ENCODE measurements at regions not wholly inside any gene's neighbourhood (a gene's known extent, or its start where the extent isn't known, plus 50 kb on each side); places are given as distances from the start of the nearest gene placed in this dataset.
A peak's percentile ranks its signal among the peaks of the same experiment; 100 is the strongest.

DNA sequence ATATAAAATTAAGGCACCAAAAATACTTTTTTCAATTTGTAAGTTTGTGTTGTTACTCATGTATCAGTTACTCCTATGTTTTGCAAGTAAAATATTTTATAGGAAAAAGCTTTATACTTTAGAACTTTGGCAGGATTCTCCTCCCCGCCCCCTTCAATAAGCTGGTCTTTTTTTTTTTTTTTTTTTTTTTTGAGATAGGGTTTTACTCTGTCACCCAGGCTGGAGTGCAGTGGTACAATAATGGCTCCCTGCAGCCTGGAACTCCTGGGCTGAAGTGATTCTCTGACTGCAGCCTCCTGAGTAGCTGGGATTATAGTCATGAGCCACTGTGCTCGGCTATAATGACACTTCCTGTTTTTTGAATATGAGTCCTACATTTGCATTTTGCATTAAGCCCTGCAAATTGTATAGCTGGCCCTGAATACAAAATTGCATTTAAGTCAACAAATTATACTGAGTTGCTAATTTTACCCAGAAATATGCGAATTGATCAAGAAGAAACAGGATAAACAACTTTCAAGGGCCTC, 192.9 kb downstream of the PIK3R1 start:
- DNase-seq: no peak

DNA sequence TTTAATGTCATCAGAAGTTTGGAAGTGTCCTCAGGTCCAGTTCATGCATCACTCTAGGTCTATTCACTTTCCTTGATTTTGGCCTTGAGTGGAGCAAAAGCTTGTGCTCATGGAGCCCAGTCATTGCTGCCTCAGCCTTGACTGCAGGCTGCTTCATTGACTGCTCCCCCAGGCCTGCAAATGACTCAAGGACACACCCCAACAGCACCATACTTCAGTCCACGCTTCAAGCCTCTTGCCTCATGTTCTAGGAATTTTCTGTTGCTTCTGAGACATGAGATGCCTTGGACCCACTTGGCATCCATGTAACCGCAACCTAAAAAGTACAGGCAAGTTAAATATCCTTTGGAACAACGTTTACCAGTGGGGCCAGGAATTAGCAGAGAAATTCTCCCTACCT, 193.7 kb downstream of the PIK3R1 start:
- no peak for DNase-seq

DNA sequence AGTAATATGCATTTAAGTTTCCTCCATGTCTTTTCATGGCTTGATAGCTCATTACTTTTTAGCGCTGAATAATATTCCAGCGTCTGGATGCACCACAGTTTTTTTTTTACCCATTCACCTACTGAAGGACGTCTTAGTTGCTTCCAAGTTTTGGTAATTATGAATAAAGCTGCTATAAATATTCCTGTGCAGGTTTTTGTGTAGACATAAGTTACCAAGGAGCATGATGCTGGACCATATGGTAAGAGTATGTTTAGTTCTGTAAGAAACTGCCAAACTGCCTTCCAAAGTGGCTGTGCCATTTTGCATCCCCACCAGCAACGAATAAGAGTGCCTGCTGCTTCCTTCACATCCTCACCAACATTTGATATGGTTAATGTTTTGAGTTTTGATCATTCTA, 195.6 kb downstream of the PIK3R1 start:
- DNase-seq: no peak

DNA sequence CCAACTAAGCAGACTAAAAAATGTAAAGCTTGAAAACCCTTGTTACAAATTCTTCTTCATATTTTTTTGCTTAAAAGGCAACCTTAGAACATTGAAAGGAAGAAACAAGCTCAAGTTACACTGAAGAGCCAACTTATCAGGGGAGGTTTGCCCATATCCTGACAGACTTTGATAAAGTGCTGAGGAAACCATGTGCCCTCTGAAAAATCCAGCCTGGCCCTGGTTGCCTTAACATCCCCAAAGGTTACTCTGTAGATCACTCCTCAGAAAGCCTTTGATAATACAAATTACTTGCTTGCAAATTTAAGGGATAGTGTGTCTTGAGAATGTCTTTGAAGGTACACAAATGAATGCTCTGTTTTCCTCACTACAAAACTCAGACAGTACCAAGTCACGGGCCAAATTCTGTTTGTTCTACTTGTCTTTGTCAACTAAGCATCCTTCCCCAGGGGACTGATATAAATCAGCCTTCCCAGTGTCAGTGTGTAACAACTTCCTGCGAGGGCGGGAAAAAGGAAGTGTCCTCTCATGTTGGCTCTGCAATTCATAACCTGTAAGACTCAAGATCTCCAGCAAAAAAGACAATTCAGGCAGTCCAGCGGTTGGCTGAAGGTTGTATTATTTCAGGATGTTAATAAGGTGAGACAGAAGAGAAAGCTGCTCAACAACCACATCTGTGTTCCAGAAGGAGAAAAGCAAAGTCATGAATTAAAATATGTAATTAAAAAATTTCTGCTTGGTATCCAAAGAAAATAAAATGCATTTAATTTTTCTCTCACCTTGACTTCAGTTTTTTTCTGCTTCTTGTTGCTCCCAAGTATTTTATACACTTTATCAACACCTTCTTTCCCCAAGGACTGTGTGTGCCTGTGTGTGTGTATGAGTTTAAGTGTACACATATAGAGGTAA, 199.9 kb downstream of the PIK3R1 start:
- DNase-seq: peak; percentile 47

DNA sequence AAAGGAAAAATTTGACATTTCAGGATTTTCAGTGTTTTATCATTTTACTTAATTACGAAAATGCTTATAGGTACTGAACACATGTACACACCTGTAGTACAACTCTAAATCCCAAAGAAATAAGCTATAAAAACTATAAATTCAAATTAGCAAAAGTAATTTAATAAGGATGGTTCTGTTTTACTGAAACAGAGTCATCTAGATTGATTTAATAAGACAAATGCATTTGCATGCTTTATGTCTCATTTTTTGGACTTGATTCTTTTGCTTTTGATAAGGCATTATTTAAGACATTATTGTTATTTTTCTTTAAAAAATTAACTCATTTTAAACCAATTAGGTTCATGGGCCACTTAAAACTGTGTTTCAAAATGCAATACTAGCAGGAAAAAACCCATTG, 201.2 kb downstream of the PIK3R1 start:
- DNase-seq: no peak

DNA sequence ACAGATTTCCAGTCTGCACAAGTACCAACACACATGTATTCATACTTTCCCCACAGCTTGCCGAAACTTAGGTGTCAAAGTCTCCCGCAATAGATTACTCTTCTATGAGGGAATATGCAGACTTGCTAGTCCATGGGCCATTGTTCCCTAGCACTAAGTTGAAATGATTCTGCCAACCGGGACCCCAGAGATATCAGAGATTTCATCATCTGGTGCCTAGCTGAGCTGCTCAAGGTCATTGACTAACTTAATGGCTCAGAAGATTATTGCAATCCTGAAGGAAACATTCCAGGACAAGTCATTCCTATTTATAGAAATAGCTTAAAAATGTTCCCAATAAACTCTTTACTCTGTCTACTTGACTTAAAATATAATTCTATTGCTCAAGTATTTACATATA, 202.6 kb downstream of the PIK3R1 start:
- DNase-seq: no peak

DNA sequence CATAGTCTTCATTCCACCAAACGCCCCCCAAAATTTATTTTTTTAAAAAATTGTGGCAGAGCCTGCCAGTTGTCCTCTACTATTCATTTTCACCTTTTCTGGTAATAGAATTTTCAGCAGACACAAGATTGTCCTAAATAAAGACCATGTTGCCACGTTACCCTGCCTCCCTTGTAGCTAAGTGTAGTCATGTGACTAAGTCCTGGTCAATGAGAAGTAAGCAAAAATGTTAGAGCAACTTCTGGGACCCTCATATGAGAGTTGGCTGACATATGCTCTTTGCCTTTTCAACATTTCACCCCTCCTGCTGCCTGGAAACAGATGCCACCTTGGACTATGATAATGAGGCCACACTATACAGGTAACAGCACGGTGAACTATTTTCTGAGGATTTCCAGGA, 203.1 kb downstream of the PIK3R1 start:
- no peak for DNase-seq

DNA sequence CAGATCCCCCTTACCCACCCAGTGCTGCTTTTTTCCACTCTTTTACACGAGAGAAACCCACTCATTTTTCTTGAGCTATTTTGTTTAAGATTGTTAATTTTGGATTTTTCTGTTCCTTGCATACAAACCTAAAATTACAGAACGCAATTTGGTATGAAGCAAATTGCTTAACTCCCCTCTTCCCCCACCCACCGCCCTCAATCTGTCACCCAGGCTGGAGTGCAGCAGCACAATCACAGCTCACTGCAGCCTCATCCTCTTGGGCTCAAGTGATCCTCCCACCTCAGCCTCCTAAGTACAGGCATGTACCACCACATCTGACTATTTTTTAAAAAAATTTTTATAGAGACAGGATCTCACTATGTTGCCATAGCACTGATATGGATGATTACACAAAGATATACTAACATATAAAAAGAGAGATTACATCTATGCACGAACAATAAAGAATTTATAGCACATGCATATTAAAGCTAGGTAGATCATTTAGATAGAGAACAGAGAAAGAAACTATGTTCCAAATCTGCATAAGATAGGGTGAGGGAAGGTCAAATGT, 203.6 kb downstream of the PIK3R1 start:
- no peak for DNase-seq

DNA sequence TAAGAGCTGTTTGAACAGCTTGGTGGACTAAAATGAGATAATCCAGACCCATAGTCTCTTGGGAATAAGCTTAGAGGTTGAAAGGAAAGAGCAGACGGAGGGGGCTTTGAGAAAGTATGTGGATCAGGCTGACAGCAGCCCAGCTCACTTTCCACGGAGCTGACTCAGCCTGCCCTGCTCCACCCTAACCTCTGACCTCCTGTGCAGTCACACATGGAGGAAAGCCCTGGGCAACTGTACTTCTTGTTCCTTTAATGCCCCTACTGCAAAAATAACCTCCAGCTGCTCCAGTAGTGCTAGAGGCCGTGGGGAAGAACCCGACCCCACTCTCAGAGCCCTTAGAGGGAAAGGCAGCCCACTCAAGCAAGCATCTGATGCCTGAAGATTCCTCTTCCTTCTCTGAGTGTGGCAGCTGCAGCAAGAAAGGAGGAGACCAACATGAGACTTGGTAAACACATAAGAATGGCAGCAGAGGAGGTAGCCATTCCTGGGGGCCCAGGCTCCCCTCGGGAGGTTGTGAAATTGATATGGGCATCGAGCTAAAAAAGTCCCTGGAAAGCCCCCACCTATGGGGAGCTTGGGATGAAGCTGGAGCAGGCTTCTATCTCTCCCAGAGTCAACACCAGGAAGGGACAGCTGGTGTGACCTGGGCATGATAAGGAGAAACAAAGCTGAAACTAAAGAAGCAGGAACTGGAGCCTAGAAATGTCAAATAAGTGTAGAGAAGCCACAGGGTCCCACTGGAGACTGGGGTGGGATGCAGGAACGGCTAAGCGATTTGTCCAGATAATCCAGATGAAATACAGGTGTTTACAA, 204.3 kb downstream of the PIK3R1 start:
- no peak for DNase-seq

DNA sequence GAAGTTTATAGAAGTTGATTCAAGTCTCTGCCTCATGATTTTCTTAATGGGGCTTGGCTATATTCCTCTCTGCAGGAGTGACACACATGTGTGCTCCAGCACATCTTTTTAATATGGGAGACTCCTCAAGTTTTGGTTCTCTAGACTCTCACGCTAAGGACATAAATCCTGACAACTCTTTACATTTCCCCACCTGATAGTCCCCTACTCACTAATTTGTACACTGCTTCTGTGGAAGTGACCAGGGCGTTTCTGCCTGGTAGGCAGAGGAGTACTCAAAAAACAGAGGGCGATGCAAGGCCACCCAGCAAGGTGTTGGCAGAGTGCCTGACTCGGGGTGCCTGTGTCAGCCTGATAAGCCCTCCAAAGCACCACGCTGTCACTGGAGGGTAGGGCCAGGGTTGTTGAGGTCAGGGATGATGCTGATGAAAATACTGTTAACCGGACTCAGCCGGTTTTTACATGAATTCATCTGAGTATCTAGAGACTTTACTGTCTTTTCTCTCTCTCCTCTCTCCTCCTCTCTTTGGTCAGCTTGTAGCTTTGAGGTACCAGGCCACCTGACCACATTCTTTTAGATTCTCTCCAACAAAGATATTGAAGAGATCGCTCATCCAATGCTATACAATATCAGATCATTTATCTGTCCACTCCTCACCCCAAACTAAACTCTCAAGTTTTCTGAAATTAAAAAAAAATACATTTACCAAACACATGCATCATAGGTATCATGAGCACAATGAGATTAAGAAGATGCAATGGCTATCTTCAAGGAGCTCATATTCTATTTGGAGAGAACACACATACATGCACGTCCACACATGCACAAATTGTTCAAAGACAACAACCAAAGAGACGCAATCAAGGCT, 205.2 kb downstream of the PIK3R1 start:
- no peak for DNase-seq

DNA sequence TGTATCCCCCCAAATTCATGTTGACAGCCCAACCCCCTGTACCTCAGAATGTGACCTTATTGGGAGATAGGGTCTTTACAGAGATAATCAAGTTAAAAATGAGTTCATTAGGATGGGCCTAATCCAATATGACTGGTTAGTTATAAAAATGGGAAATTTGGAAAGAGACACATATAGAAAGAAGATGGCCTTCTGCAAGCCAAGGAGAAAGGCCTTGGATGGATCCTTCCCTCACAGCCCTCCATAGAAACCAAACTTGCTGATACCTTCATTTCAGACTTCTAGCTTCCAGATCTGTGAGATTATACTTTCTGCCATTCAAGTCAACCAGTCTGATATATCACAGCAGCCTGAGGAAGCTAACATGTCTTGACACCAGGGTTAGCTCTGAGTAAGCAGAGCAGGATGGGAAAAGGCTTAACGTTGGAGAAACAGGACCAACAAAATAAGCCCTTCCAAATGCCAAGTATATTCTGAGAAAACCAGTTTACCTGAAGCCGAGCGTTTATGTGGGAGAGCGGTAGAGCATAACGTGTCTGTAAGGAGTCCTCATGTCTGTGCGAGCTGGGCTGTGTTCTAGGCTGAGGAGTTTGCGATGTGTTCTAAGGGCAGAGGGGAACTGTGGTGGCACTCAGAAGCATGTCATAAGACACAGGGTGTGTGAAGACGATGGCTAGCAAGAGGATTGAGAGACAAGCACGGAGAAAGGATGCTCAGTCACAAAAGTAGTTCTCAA, 206.1 kb downstream of the PIK3R1 start:
- DNase-seq: no peak

DNA sequence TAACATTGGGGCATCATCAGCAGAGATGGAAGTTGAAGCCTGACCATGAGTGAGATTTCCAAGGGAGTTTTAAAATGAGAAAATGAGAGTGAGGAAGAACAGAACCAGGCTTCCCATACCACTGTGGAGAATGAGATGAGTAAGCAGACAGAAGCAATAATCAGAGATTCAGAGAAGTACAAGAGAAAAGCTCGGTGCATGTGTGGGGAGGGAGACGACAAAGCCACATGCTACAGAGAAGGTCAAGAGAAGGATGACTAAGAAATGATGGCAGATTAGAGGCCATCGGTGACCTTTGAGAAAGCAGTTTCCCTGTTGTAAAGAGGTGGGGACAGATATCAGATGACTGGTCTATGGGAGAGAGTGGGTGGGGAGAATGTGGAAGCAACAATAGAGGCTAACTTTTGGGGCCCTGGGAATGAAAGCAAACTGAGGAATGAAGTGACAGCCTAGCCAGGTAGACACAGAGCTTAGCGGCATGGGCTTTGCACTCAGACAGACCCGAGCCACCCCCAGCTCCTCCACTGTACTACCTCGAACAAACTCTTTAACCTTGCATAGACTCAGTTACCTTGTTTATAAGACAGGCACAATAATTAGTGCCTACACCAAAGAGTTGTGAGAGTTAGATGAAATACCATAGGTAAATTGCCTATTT, 207.7 kb downstream of the PIK3R1 start:
- no peak for DNase-seq

DNA sequence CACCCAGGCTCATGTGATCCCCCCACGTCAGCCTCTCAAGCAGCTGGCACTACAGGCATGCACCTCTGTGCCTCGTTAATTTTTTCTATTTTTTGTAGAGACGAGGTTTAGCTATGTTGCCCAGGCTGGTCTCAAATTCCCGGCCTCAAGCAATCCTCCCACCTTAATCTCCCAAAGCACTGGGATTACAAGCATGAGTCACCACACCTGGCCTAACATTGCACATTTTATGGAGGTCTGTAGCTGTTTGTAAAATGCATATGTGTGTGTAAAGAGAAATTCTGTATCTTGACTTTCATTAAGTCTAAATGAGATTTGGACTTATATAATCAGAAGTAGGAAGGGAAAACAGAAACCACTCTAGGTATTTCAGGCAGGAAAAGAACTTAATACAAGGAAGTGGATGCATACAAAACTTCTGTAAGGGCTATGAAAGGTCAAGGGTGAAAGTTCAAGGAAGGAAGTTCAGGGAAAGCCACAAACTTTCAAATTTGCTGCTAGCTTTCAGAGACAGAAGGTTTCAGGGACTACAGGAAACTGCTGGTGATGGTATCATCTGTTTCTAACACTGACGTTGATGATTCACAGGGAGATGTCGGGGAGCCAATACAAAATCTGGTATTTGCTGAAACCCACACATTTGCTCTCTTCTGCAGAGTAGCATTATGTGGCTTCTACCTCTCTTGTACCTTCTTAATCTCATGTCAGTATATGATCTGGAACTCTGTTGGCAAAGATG, 209.4 kb downstream of the PIK3R1 start:
- peak; percentile 39 for DNase-seq

DNA sequence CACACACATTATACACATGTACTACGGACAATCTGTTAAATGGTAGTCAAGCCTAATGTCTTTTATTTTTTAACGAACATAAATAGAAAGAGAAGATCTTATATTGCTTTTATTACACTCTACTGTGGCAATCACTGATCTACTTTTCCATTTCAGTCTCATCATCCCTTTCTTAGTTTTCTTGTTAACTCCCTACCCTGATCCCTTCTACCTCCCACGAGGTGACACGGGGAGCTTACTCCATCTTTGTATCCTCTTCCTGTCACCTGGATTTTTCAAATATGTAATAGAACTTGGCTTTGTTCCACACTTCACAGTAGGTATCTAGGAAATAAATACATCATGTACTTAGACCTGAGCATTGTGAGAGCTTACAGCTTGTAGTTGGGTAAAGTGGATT, 211.0 kb downstream of the PIK3R1 start:
- no peak for DNase-seq

DNA sequence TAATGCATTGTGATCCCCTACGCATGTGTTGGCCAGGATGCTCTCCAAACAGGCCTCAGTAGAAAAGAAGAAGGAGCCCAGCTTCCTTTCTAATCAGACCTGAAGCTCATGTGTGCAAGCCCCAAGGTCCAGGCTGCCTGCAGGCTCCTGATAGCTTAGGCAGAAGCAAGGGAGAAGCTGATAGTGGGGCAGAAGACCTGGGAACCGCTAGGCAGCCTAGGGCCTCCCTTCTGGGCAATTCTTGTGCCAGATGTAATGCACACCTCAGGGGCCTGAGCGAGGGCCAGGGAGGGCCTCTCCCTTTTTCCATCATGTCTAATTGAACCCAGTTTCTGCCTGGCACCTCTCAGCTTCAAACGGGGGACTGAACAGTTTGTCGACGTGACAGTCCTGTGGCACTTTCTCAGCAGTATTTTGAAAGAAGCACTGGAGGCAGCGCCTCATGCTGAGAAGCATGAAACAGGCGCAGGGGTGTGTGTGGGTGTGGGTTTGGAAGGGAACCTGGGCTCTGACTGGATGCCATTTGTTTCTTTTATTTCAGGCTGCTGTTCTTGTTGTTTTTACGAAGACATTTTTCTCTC, 212.8 kb downstream of the PIK3R1 start:
- DNase-seq: no peak

DNA sequence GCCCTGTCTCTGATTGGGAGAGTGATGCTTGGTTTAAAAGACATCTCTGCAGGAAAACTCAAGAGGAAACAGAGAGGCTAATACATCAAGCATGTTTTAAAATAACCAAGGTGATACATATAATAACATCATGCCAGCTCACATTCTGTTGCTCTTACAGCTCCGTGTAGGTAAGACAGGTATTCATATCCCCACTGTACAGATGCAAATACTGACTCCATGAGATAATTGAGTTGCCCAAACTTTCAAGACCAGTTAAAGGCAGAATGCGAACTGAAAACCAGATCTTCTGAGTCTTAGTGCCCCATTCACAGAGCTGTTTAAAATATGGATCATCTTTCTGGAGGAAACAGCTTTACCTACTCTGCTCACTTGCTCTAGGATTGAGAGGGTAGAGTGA, 214.0 kb downstream of the PIK3R1 start:
- no peak for DNase-seq

DNA sequence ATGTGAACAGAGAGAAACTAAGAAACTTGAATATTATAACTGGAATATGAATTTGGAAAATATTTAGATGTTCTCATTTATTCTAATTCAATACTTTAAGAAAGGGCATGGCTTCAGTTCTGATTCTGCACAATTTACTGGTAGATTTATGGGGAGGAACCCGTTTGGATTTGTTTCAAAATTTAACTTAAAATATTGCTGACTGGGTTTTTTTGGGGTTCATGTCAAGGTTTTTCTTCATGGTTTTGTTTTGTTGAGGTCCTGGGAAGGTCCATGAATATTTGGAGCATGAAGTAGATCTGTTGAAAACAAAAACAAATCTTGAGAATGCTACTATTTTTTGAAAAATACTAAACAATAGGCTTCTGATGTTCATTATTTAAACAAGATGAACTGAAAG, 214.7 kb downstream of the PIK3R1 start:
- no peak for DNase-seq

DNA sequence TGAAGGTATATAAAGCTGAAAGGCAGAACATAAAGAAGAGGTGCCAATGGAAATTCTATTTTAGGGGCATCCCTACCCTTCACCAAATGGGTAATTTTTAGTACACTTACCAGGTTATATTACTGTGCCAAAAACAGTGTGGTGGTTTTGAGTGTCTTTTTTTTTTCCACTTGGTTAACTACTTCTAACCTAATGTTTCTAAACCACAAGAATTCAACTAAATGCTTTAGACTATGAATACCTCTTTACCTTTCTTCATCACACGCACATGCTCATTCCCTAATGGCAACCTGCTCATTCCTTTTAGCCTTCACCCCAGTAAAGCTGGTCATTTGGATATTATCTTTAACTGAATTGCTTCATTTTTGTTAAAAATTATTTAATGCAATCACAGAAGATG, 215.6 kb downstream of the PIK3R1 start:
- DNase-seq: no peak

DNA sequence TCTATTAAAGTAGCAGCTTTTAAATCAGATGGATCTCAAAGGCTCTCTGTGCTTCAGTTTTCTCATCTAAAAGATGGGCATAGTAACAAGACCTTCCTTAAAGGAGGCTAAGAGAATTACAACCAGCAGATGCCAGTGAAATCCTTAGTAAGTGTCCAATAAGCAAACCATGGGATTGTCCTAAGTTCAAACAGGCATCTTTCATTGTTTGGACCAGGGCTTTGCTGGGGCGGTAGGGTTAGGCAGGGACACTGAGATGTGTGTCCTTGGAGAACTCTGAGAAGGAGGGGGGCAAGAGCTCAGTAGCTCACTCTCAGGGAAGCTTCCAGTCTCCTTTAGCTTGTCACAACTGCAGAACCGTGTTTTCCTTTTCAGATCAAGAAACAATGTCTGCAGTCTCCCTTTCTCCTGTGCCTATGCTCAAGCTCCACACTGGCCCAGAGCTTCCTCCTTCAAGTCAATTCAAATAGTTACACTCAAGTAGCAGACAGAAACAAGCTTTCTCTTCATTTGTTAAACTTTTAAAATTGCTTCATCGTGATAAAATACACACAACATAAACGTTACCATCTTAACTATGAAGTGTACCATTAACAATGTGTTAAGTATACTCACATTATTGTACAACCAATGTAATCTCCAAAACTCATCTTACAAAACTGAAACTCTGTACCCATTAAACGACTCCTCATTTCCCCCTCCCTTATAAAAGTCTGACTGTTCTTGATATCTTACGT, 216.2 kb downstream of the PIK3R1 start:
- no peak for DNase-seq

Data from dermis blood vessel endothelial cell (primary cell).